GM10266 (cell line): ENCODE measurements at regions not wholly inside any gene's neighbourhood (a gene's known extent, or its start where the extent isn't known, plus 50 kb on each side); places are given as distances from the start of the nearest gene placed in this dataset.

Experiments used
- DNase-seq: peaks from one replicate; pipeline ENCODE4 v3.0.0; 2012; ENCODE audit errors: extremely low spot score
- TF ChIP-seq, protein P1 (sequence below): IDR thresholded peaks from 2 replicates; pipeline ENCODE4 v1.5.1; 2012; ENCODE audit warnings: mild to moderate bottlenecking, low read depth; ENCODE audit not compliant: control insufficient read depth, insufficient read depth; ENCODE audit errors: missing control alignments

DNA sequence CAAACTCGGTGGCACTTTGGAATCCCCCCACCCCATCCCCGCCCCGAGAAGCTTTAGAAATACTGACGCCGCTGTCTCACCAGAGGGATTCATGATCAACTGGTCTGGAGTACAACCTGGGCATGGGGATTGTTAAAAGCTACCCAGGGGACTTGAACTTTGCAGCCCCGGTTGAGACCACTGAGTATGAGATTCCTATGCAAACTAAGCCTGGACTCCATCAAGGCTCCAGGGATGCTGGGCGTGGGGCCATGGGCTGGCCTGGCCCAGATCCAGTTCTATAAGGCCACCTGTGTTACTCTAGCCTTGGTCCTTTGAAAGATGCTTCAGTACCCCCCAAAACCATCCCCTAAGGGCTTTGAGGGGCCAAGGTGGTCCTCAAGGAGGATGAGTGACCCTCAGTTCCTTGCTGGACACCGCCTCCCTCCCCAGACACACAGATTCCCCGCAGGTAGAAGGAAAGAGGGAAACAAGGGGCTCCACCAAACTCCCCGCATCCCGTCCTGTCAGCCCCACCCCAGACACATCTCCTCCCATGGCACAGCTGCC is 68.5 kb downstream of the MRPL36 start:
- DNase-seq = no peak
- TF ChIP-seq, protein P1, sequence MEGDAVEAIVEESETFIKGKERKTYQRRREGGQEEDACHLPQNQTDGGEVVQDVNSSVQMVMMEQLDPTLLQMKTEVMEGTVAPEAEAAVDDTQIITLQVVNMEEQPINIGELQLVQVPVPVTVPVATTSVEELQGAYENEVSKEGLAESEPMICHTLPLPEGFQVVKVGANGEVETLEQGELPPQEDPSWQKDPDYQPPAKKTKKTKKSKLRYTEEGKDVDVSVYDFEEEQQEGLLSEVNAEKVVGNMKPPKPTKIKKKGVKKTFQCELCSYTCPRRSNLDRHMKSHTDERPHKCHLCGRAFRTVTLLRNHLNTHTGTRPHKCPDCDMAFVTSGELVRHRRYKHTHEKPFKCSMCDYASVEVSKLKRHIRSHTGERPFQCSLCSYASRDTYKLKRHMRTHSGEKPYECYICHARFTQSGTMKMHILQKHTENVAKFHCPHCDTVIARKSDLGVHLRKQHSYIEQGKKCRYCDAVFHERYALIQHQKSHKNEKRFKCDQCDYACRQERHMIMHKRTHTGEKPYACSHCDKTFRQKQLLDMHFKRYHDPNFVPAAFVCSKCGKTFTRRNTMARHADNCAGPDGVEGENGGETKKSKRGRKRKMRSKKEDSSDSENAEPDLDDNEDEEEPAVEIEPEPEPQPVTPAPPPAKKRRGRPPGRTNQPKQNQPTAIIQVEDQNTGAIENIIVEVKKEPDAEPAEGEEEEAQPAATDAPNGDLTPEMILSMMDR = no peak

DNA sequence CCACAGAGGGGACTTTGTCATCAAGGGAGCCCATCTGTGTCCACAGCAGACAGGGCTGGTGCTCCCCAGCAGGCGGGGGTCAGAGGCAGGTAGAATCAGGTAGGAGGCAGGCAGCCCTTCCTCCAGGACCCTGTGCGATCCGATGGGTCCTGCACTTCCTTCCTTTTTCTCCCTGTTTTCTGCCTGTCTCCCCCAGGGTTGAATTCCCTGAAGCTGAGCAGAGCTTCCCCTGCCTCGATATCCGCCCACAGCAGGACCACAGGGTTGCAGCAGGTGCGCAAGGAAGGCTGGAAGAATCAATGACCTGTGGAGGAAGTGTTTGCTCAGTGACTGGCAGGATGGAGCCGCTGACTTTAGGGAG is 69.2 kb downstream of the MRPL36 start:
- DNase-seq = no peak
- TF ChIP-seq, protein P1 = no peak

GRCh38 chr5:1729641-1730486 is 69.8 kb downstream of the MRPL36 start:
- DNase-seq = no peak
- TF ChIP-seq, protein P1 = no peak

GRCh38 chr5:1728846-1729245 is 70.8 kb downstream of the MRPL36 start:
- TF ChIP-seq, protein P1 = no peak
- DNase-seq = no peak

DNA sequence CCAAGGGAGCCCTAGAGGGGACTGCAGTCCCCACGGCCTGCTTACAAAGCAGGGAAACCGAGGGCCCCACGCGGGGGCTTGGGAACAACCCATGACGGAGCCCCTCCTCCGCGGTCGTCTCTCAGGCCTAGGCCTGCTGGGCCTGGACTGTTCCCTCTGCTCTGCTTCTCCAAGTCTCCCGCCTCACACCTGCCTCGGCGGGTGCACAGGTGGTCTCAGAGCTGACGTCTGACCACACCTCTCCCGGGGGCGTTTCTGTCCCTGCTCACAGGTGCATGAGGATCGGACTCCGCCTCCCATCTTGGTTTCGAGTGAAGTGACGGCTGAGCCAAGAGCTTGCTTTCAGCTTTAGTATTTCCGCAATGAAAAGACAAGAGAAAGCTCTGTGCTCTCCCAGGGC is 72.1 kb downstream of the MRPL36 start:
- no peak for DNase-seq
- TF ChIP-seq, protein P1 = no peak

DNA sequence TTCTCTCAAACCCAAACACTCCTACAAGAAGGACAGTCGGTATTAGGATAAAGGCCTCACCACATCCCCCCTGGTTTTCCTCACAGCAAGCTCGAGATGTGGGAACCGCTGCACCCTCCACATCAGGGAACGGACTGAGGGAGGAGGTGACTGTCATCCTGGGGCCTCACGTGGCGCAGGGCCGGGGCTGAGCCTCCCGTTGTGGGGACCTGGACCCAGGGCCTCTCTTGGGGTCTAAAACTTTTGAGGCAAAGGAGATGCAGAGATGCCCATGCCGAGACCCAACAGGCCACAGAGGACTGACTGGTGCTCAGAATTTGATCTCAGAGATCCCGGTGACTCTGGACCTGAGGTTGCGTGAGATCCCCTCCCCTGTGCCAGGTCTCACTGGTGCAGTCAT is 72.7 kb downstream of the MRPL36 start:
- DNase-seq = no peak
- TF ChIP-seq, protein P1 = no peak

DNA sequence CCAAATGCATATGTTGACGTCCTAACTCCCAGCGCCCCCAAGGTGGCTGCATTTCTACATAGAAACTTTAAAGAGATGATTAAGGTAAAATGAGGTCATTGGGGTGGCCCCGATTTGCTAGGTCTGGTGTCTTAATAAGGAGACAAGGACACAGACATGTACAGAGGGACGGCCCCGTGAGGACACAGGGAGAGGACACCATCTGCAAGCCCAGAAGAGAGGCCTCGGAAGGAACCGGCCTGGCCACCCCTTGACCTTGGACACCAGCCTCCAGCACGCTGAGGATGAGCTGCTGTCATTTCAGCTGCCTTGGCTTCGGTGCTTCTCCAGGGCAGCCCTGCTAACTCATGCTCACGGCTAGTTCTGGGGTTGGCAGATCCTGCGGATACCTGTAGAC is 73.2 kb downstream of the MRPL36 start:
- TF ChIP-seq, protein P1 = no peak
- no peak for DNase-seq
